HG03342 (cell line): ENCODE measurements at regions not wholly inside any gene's neighbourhood (a gene's known extent, or its start where the extent isn't known, plus 50 kb on each side); places are given as distances from the start of the nearest gene placed in this dataset.
"Not testable (repeated sequence)": the region's sequence is repeated elsewhere in the genome, so short reads cannot be mapped to it uniquely, and the experiment has no call there.

Experiments
- ATAC-seq: cut with Tn5 transposase; IDR thresholded peaks from one replicate; pipeline ENCODE4 v1.9.1; 2021; ENCODE audit warnings: mild to moderate bottlenecking, moderate library complexity; ENCODE audit not compliant: unreplicated experiment

- no peak for ATAC-seq
These were observed 426.6 kb upstream of the CHRM2 start for GRCh38 chr7:136441835-136442234.

DNA sequence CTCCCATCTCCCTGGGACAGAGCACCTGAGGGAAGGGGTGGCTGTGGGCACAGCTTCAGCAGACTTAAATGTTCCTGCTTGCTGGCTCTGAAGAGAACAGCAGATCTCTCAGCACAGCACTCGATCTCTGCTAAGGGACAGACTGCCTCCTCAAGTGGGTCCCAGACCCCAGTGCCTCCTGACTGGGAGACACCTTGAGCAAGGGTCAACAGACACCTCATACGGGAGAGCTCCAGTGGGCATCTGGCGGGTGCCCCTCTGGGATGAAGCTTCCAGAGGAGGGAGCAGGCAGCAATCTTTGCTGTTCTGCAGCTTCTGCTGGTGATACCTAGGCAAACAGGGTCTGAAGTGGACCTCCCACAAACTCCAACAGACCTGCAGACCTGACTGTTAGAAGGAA, 436.7 kb upstream of the CHRM2 start:
- ATAC-seq, result not testable (repeated sequence)

DNA sequence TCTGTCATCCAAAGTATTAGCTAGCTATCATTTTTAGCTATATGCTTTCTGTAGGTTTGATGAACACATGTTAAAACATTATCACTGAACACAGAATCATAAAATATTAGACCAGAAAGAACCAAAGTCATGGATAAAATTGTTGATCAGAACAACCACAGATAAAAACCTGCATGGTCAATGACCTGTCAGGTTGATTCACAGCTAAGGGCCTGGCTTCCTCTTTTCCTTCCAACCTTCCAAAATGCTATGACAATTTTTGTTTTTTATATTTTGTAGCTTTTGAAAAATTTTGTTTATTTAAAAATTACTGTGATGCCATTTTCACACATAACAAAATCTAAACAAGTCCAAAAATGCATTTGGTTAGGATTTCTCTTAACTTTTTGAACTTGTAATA, 444.4 kb upstream of the CHRM2 start:
- no peak for ATAC-seq

GRCh38 chr7:136419740-136420139, 442.6 kb upstream of the MTPN start:
- ATAC-seq, result not testable (repeated sequence)

DNA sequence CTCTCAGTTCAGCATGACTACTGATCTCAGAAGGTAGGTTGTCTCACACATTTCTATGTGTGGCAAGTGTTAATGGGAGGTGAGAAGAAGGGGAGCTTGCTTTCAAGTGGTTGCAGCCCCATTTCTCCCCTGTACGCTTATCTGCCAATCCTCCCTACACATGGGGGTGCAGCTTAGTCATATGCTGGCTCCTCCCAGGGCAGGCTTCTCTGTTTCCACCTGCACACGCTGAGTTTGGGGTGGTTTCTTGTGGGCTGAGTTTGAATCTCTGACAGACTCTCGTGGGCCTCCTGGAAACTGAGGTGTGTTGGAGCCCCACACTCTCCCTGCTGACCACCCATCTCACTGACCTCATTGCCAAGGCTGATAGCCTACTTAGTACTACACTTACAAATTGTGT, 435.8 kb upstream of the MTPN start:
- ATAC-seq, result no peak

- peak; percentile 97 for ATAC-seq
These were observed 429.0 kb upstream of the MTPN start for GRCh38 chr7:136405931-136406777.

DNA sequence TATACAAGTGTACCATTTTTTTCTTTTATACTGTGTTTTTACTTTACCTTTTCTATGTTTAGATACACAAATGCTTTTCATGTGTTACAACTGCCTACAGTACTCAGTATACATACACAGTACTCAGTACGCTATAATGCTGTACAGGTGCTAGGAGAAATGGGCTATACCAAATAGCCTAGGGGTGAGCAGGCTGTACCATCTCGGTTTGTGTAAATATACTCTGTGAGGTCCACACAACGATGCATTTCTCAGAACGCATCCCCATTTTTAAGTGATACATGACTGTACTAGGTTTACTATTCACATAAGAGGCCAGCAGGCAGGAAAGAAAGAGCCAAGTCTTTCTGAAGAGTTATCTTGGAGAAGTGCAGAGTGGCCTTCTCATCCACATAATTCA, 426.4 kb upstream of the MTPN start:
- no peak for ATAC-seq

- no peak for ATAC-seq
These were observed 423.7 kb upstream of the MTPN start for GRCh38 chr7:136400877-136401276.

DNA sequence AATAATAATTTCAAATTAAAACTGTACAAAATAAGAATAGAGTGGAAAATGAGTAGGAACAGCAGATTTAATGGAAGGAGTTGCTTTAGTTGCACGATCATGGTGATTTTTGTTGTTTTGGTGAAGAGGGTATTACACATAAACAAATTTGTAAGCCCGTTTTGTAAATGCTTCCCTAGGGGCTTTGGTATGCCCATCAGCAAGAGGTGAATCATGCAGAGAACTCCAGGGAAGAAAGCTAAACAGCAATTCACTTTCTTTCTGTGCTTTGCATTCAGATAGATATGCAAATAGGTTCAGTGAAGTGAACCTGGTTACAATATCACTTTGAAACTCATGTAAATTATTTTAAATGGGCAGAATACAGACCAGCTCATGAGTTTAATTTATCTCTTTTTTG, 422.2 kb upstream of the MTPN start:
- ATAC-seq, result no peak

DNA sequence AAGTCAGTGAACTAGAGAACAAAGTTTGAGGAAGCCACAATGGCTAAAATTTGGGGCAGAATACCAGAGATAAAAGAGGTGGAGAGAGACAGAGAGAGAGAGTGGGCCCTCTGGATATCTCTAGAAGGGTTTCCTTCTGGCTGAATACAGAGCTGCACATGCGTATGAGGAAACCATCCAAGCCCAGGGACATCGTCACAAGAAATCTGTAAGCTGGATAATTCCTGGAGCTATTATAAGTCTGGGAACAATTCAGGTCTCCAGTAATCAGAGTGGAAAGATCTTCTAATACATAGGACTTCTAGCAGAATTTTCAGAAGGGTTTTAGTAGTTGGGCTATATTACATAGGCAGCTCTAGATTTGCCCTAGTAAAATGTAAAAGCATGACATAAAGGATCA, 415.7 kb upstream of the MTPN start:
- ATAC-seq, result no peak

DNA sequence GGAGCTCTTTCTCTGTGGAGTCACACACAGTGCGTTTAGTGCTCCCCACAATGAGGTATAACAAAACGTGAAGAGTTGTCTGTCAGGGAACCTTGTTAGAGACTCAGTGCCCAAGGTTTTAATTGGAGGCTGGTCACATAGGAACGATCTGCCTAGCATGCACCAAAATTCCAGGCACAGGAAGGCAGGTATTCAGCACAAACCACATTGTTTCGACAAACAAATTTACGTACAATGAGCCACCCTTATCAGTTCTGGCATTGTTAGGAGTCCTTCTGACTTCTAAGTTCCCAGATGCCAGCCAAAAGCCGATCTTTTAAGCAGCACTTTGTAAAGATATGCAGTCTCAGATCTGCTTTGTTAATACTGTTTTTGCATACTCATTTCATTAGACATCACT, 414.2 kb upstream of the MTPN start:
- ATAC-seq, result no peak

DNA sequence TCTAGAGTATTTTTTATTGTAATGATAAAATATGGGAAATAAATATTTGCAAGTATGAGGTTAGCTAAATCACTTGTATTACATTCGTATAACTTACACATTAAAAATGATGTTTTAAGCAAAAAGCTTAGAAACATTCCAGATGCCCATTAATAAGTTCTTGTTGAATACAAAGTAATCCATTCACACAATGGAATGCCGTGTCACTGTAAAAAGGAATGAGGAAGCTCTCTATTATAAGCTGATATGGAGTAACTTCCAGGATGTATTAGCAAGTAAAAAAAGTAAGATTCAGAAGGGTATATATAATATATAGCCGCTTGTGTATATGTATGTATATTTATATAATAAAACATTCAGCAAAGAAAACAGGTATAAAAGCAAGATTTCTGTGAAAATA, 412.8 kb upstream of the MTPN start:
- ATAC-seq, result no peak

DNA sequence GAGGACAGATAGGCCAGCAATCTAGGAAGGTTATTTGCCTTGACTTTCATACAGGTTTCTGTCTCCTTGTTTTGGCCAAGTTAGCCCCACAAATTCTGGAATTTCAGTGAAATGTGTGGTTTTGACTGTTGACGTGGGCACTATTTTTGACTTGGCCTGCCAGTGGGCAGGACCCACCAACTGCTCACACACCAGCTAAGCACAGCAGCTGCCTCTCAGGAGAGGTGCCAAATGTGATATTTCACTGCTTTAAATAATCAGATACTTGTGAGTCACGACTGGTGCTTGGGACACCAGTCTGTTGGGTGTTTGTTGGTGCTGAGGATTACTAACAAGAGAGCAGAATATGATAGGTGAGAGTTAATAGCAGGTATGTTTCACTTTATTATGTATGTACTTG, 409.7 kb upstream of the MTPN start:
- ATAC-seq, result no peak

GRCh38 chr7:136371409-136371808, 394.2 kb upstream of the MTPN start:
- not testable (repeated sequence) for ATAC-seq

GRCh38 chr7:136370137-136370536, 393.0 kb upstream of the MTPN start:
- ATAC-seq, result no peak

DNA sequence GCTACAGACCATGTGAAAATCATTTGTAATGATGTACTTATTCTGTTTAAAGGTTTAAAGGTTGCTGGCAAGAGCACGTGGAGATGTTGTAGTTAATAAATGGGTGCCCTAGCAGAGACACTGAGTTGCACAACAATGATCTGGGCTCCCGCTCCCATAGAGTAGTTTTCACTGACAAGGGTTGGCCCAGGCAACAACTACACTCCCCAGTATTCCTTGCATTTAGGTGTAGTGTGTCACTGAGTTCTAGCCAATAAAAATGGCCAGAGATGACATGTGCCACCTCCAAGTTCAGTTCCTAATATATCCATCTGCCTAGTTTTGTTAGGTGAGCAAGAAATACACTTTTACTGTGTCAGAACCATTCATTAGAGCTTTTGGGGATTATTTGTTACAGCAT, 392.1 kb upstream of the MTPN start:
- no peak for ATAC-seq

- ATAC-seq, result peak; percentile 96
These were observed 382.3 kb upstream of the MTPN start for GRCh38 chr7:136359333-136359903.

DNA sequence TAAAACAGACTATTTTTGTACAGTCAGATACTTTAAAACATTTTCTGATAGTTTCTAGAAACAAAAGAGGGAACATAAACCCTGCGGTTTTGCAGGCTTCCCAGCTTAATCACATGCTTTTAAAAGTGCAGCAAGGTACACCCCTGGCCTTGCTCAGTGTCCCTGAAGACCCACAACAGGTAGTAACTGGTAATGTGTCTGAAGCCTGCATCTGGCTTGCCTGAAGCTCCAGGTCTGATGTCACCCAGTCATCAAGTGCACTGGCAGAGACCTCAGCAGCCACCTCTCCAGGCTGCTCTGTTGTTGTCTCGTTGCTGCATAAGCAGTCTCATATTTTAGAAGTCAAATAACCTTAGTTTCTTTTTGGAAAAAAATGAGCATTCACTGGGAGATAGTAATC, 376.1 kb upstream of the MTPN start:
- ATAC-seq, result peak; percentile 45

DNA sequence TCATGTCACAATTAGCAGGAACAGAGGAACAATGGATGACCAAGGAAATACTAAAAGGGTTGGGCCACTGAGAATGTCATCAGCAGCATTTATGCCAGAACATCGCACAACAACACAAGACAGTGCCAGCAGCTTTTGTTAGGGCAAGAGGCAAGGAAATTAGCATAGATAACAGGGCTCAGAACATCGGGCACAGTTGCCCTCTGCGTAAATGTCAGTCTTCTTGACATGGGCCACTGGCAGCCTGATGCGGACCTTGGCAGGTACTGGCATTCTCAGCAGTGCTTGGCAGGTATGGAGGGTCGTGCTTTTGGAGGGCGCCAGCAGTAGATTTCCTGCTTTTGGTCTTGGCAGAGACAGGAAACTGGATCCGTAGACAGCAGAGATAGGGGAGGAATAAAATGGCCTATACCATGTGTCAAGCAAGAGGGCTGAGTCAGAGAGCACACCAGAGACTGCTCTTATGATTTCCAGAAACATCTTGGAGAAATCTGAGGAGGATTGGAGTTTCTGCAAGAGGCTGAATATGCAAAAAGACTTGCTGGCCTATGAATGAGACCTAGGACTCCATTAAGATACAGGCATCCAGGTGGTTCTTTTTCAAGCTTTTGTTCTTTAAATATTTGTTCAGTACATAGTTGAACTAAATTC, 371.5 kb upstream of the MTPN start:
- ATAC-seq, result no peak

GRCh38 chr7:136348142-136348541, 371.0 kb upstream of the MTPN start:
- ATAC-seq, result no peak

GRCh38 chr7:136347488-136347887, 370.3 kb upstream of the MTPN start:
- no peak for ATAC-seq

DNA sequence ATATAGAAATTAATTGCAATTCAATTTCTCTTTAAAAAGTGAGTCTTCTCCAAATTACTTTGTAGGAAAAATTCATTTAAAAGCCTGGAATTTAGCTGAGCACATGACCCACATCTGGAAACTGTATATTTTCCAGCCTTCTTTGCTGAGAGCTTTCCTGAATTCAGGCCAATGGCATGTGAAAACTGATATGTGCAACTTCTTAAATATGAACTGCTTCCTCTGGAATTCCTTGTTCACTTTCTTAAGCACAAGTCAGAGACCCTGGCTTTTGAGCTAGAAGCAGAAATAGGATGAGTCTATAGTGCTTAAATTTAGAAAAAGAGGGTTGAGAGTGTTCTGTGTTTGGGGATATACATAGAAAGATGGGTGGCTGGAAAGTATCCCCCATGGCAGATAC, 365.1 kb upstream of the MTPN start:
- no peak for ATAC-seq
